ENCODE measurements at regions not wholly inside any gene's neighbourhood (a gene's known extent, or its start where the extent isn't known, plus 50 kb on each side); places are given as distances from the start of the nearest gene placed in this dataset.

- no peaks in the 10 kb centered on the region for H4K20me1 ChIP-seq (replicated peaks; ENCODE audit: control insufficient read depth, extremely low read depth, insufficient read depth, low read length)
- H3K4me1 ChIP-seq (ENCODE audit: control insufficient read depth, extremely low read depth, insufficient read depth, low read length) = no peaks in the 10 kb centered on the region
- H3K27me3 ChIP-seq (ENCODE audit: control insufficient read depth in 2 of 2, insufficient read depth in 2 of 2, low read length in 2 of 2) = no peaks in the 10 kb centered on the region
- dilution Hi-C loops (cut with MboI; ENCODE audit: extremely low pct_ligation_motif_present, low sequenced_read_pairs) = no loop called here
- DNase-seq (ENCODE audit: low read depth, low spot score) = no peak
- H3K4me3 ChIP-seq (replicated peaks in 1 of 3; ENCODE audit: insufficient read depth in 1 of 3, low read depth in 1 of 3, low read length in 3 of 3) = no peak overlapping the region
- ChIA-PET POLR2A (no interaction called here), CTCF (no interaction called here)
- H3K9me3 ChIP-seq (replicated peaks; ENCODE audit: control insufficient read depth, insufficient read depth, low read length) = no peaks in the 10 kb centered on the region
- no TSS peak for BruUV-seq (replicated peaks)
- intact Hi-C loops (cut with micrococcal nuclease) = no loop called here
- H3K4me2 ChIP-seq (ENCODE audit: insufficient read depth, low read length) = no peak overlapping the region
- H3K79me2 ChIP-seq (ENCODE audit: control insufficient read depth, insufficient read depth, low read length) = no peaks in the 10 kb centered on the region
- H3K9me1 ChIP-seq (replicated peaks; ENCODE audit: control insufficient read depth, extremely low read depth, insufficient read depth, low read length) = no peaks in the 10 kb centered on the region
- FAIRE-seq = no peak
- TF ChIP-seq MYC (IDR thresholded peaks at IDR 0.05; ENCODE audit: low read depth, low read length) = no peak
- no peak for TF ChIP-seq JUN (IDR thresholded peaks at IDR 0.05; ENCODE audit: borderline replicate concordance, insufficient read depth, insufficient read length, low read depth)
- no peak for TF ChIP-seq FOS (IDR thresholded peaks at IDR 0.05; ENCODE audit: borderline replicate concordance, insufficient read depth, low read length)
- no peak for TF ChIP-seq POLR2A (IDR thresholded peaks at IDR 0.05; ENCODE audit: low read depth, low read length)
- no peak for TF ChIP-seq EZH2 (IDR thresholded peaks at IDR 0.05; ENCODE audit: borderline replicate concordance, low read depth, low read length, severe bottlenecking)
- TF ChIP-seq POLR2AphosphoS5 (IDR thresholded peaks at IDR 0.05; ENCODE audit: insufficient read depth, low read depth, low read length) = no peak
- TF ChIP-seq CTCF (IDR thresholded peaks at IDR 0.05; ENCODE audit: extremely low read depth in 1 of 2, insufficient read depth in 1 of 2, low read depth in 1 of 2, low read length in 2 of 2) = no peak
- no peak for TF ChIP-seq GATA2 (IDR thresholded peaks at IDR 0.05; ENCODE audit: insufficient read depth, insufficient read length, low read depth, low read length)
- no peak for TF ChIP-seq MAX (IDR thresholded peaks at IDR 0.05; ENCODE audit: insufficient read depth, insufficient read length)
- no peak overlapping the region for H2AFZ ChIP-seq (ENCODE audit: low read depth, low read length)
- no peaks in the 10 kb centered on the region for H3K36me3 ChIP-seq (ENCODE audit: control insufficient read depth in 2 of 2, extremely low read depth in 1 of 2, insufficient read depth in 2 of 2, low read length in 2 of 2)
- no peak overlapping the region for H3K9ac ChIP-seq (replicated peaks; ENCODE audit: extremely low read depth, insufficient read depth, low read length)
- H3K27ac ChIP-seq (ENCODE audit: insufficient read depth, low read depth, low read length) = no peak overlapping the region
Observed at GRCh38 chr20:57881466-57882385, 171.9 kb upstream of the PMEPA1 start.
